Smooth muscle cell (in vitro differentiated cells): ENCODE measurements at regions not wholly inside any gene's neighbourhood (a gene's known extent, or its start where the extent isn't known, plus 50 kb on each side); places are given as distances from the start of the nearest gene placed in this dataset.

Experiments used
- DNase-seq: peaks from one replicate; lab custom pipeline; 2025; ENCODE audit not compliant: unreplicated experiment; lab: John Stamatoyannopoulos, UW
- H2AFZ ChIP-seq: fragments of 200-600 bp; sonication (generic); 2 replicates; pipeline ENCODE4 v1.6.0; 2016; ENCODE audit warnings: antibody characterized with exemption, low read depth, mild to moderate bottlenecking
- H3F3A ChIP-seq: fragments of 200-600 bp; sonication (generic); 2 replicates; pipeline ENCODE4 v1.6.0; 2017; ENCODE audit warnings: antibody characterized with exemption, low read depth
- H3K27ac ChIP-seq: fragments of 200-600 bp; sonication (generic); 2 replicates; pipeline ENCODE4 v1.5.1; 2016; ENCODE audit warnings: low read depth, mild to moderate bottlenecking
- H3K27me3 ChIP-seq: fragments of 200-600 bp; sonication (generic); 2 replicates; pipeline ENCODE4 v1.6.1; 2016; ENCODE audit warnings: low read depth, mild to moderate bottlenecking
- H3K36me3 ChIP-seq: fragments of 200-600 bp; sonication (generic); 2 replicates; pipeline ENCODE4 v1.5.1; 2016; ENCODE audit warnings: low read depth
- H3K4me1 ChIP-seq: fragments of 200-600 bp; sonication (generic); 2 replicates; pipeline ENCODE4 v1.5.1; 2016; ENCODE audit warnings: low read depth
- H3K4me2 ChIP-seq: fragments of 200-600 bp; sonication (generic); 2 replicates; pipeline ENCODE4 v1.6.0; 2016; ENCODE audit warnings: mild to moderate bottlenecking
- H3K4me3 ChIP-seq: fragments of 200-600 bp; sonication (generic); 2 replicates; pipeline ENCODE4 v1.5.1; 2016; ENCODE audit warnings: mild to moderate bottlenecking
- H3K79me2 ChIP-seq: fragments of 200-600 bp; sonication (generic); 2 replicates; pipeline ENCODE4 v1.6.0; 2016; ENCODE audit warnings: low read depth, mild to moderate bottlenecking
- H3K9ac ChIP-seq: fragments of 200-600 bp; sonication (generic); 2 replicates; pipeline ENCODE4 v1.6.0; 2016; ENCODE audit warnings: low read depth
- H3K9me3 ChIP-seq: fragments of 200-600 bp; sonication (generic); replicated peaks from 2 replicates; pipeline ENCODE4 v1.5.1; 2016; ENCODE audit warnings: low read depth
- H4K20me1 ChIP-seq: fragments of 200-600 bp; sonication (generic); 2 replicates; pipeline ENCODE4 v1.6.0; 2016; ENCODE audit warnings: low read depth
- CTCF ChIP-seq: fragments of 200-600 bp; sonication (generic); IDR thresholded peaks from 2 replicates; pipeline ENCODE4 v1.5.1; 2017; ENCODE audit warnings: borderline replicate concordance, mild to moderate bottlenecking, antibody characterized with exemption; ENCODE audit not compliant: insufficient read depth, poor library complexity, severe bottlenecking
- WGBS: methylation state at CpG from one replicate; pipeline ENCODE4 v1.1.7; 2016; ENCODE audit warnings: low lambda C conversion rate; 5-methylcytosine and 5-hydroxymethylcytosine counted together

- Histone ChIP-seq H3K79me2 (no peaks in the 10 kb centered on the region), H3K9ac (no peak overlapping the region), H3K4me3 (no peak overlapping the region), H2AFZ (no peak overlapping the region), H4K20me1 (no peaks in the 10 kb centered on the region), H3K9me3 (no peaks in the 10 kb centered on the region), H3F3A (no peaks in the 10 kb centered on the region), H3K27me3 (no peaks in the 10 kb centered on the region), H3K4me1 (no peaks in the 10 kb centered on the region), H3K27ac (no peak overlapping the region), H3K36me3 (no peaks in the 10 kb centered on the region), H3K4me2 (no peak overlapping the region)
- no peak for TF ChIP-seq CTCF
- 95% methylated on average over 7 of the region's 7 CpGs for WGBS
- no peak for DNase-seq
These were observed 385.5 kb downstream of the CTTN start for GRCh38 chr11:70783821-70784220.

- no peak for TF ChIP-seq CTCF
- no peaks in the 10 kb centered on the region for H3K4me1 ChIP-seq
- H3K9me3 ChIP-seq: no peaks in the 10 kb centered on the region
- H3K4me2 ChIP-seq: no peak overlapping the region
- H3F3A ChIP-seq: no peaks in the 10 kb centered on the region
- DNase-seq: no peak
- H3K79me2 ChIP-seq: no peaks in the 10 kb centered on the region
- H3K4me3 ChIP-seq: no peak overlapping the region
- 88% methylated on average over 5 of the region's 5 CpGs for whole genome bisulfite sequencing
- no peaks in the 10 kb centered on the region for H3K27me3 ChIP-seq
- no peak overlapping the region for H3K9ac ChIP-seq
- H4K20me1 ChIP-seq: no peaks in the 10 kb centered on the region
- H3K27ac ChIP-seq: no peak overlapping the region
- H3K36me3 ChIP-seq: no peaks in the 10 kb centered on the region
- H2AFZ ChIP-seq: no peak overlapping the region
These were observed 387.0 kb downstream of the CTTN start for GRCh38 chr11:70785372-70785771.

- no peaks in the 10 kb centered on the region for H3F3A ChIP-seq
- no peak for TF ChIP-seq CTCF
- H4K20me1 ChIP-seq: no peaks in the 10 kb centered on the region
- no peaks in the 10 kb centered on the region for H3K79me2 ChIP-seq
- H3K9me3 ChIP-seq: no peaks in the 10 kb centered on the region
- no peaks in the 10 kb centered on the region for H3K36me3 ChIP-seq
- no peak overlapping the region for H3K4me2 ChIP-seq
- H2AFZ ChIP-seq: no peak overlapping the region
- no peaks in the 10 kb centered on the region for H3K4me1 ChIP-seq
- H3K27me3 ChIP-seq: no peaks in the 10 kb centered on the region
- DNase-seq: no peak
- WGBS: 95% methylated on average over 6 of the region's 6 CpGs
- no peak overlapping the region for H3K4me3 ChIP-seq
- no peak overlapping the region for H3K9ac ChIP-seq
- H3K27ac ChIP-seq: no peak overlapping the region
These were observed 387.8 kb downstream of the CTTN start for GRCh38 chr11:70786021-70786665.
